ENCODE measurements at regions not wholly inside any gene's neighbourhood (a gene's known extent, or its start where the extent isn't known, plus 50 kb on each side); places are given as distances from the start of the nearest gene placed in this dataset.
A peak's percentile ranks its signal among the peaks of the same experiment; 100 is the strongest.

- WGBS: 84% methylated on average over 5 of the region's 5 CpGs
- no peaks in the 10 kb centered on the region for H3K27me3 ChIP-seq (replicated peaks; ENCODE audit: insufficient read depth)
These were observed 430.1 kb upstream of the USP24 start for GRCh38 chr1:55645270-55645669.

GRCh38 chr1:55641947-55642346 is 426.8 kb upstream of the USP24 start:
- no peaks in the 10 kb centered on the region for H3K9me3 ChIP-seq
- no peak for DNase-seq (ENCODE audit: low spot score)
- 98% methylated on average over 1 of the region's 1 CpG for WGBS
- no peak for TF ChIP-seq POLR2A (IDR thresholded peaks at IDR 0.05)
- TF ChIP-seq CTCF (IDR thresholded peaks at IDR 0.05): no peak
- H3K36me3 ChIP-seq: no peaks in the 10 kb centered on the region
- intact Hi-C loops (cut with DNase I): no loop called here
- no peaks in the 10 kb centered on the region for H3K4me1 ChIP-seq (replicated peaks)
- no peak overlapping the region for H3K27ac ChIP-seq
- H3K4me3 ChIP-seq: no peak overlapping the region
- H3K27me3 ChIP-seq (replicated peaks; ENCODE audit: insufficient read depth): no peaks in the 10 kb centered on the region

More at GRCh38 chr1:55645270-55645669, 430.1 kb upstream of the USP24 start:
- H3K36me3 ChIP-seq: no peaks in the 10 kb centered on the region
- no peak for DNase-seq (ENCODE audit: low spot score)
- no peak overlapping the region for H3K4me3 ChIP-seq
- H3K9me3 ChIP-seq: no peaks in the 10 kb centered on the region
- intact Hi-C loops (cut with DNase I): no loop called here
- no peaks in the 10 kb centered on the region for H3K4me1 ChIP-seq (replicated peaks)
- TF ChIP-seq CTCF (IDR thresholded peaks at IDR 0.05) (no peak), POLR2A (IDR thresholded peaks at IDR 0.05) (no peak), POLR2AphosphoS5 (IDR thresholded peaks at IDR 0.05) (no peak)
- no peak overlapping the region for H3K27ac ChIP-seq

- TF ChIP-seq POLR2AphosphoS5 (IDR thresholded peaks at IDR 0.05) (peak; percentile 39), POLR2A (IDR thresholded peaks at IDR 0.05) (no peak)
- Histone ChIP-seq H3K27ac (peak overlapping the region; percentile 28 to 40), H3K27me3 (replicated peaks; ENCODE audit: insufficient read depth) (no peaks in the 10 kb centered on the region), H3K4me1 (replicated peaks) (no peaks in the 10 kb centered on the region), H3K36me3 (no peaks in the 10 kb centered on the region), H3K9me3 (no peaks in the 10 kb centered on the region), H3K4me3 (no peak overlapping the region)
- intact Hi-C loops (cut with DNase I): no loop called here
- DNase-seq (ENCODE audit: low spot score): peak; percentile 49
- WGBS: 19% methylated on average over 7 of the region's 7 CpGs
These were observed 425.7 kb upstream of the USP24 start for GRCh38 chr1:55640708-55641473.

GRCh38 chr1:55639526-55639925 is 424.4 kb upstream of the USP24 start:
- WGBS: 52% methylated on average over 5 of the region's 5 CpGs
- TF ChIP-seq POLR2A (IDR thresholded peaks at IDR 0.05) (no peak), CTCF (IDR thresholded peaks at IDR 0.05) (no peak)
- no peak for DNase-seq (ENCODE audit: low spot score)
- no peaks in the 10 kb centered on the region for H3K4me1 ChIP-seq (replicated peaks)
- no peak overlapping the region for H3K27ac ChIP-seq
- H3K9me3 ChIP-seq: no peaks in the 10 kb centered on the region
- H3K27me3 ChIP-seq (replicated peaks; ENCODE audit: insufficient read depth): no peaks in the 10 kb centered on the region
- no peak overlapping the region for H3K4me3 ChIP-seq
- intact Hi-C loops (cut with DNase I): no loop called here
- H3K36me3 ChIP-seq: no peaks in the 10 kb centered on the region

- Histone ChIP-seq H3K4me1 (replicated peaks) (no peaks in the 10 kb centered on the region), H3K36me3 (no peaks in the 10 kb centered on the region), H3K9me3 (no peaks in the 10 kb centered on the region), H3K27me3 (replicated peaks; ENCODE audit: insufficient read depth) (no peaks in the 10 kb centered on the region), H3K4me3 (no peak overlapping the region), H3K27ac (no peak overlapping the region)
- 20% methylated on average over 1 of the region's 1 CpG for WGBS
- DNase-seq (ENCODE audit: low spot score): peak; percentile 11
- intact Hi-C loops (cut with DNase I): no loop called here
- peak; percentile 32 for TF ChIP-seq POLR2AphosphoS5 (IDR thresholded peaks at IDR 0.05)
- TF ChIP-seq CTCF (IDR thresholded peaks at IDR 0.05): no peak
- no peak for TF ChIP-seq POLR2A (IDR thresholded peaks at IDR 0.05)
These were observed 423.9 kb upstream of the USP24 start for GRCh38 chr1:55639051-55639450.

All from prostate gland (tissue), 2 donors.